GM10248 (cell line): ENCODE measurements at regions not wholly inside any gene's neighbourhood (a gene's known extent, or its start where the extent isn't known, plus 50 kb on each side); places are given as distances from the start of the nearest gene placed in this dataset.

Source experiments
- CTCF ChIA-PET: fragments of 300-600 bp; sonication (Branson Sonifier 250); formaldehyde crosslinking; extraction: SDS; loops from one replicate; lab custom pipeline; 2021; ENCODE audit warnings: antibody characterized with exemption; lab: Yijun Ruan, JAX
- POLR2A ChIA-PET: fragments of 350-650 bp; sonication (Branson Sonifier 250); formaldehyde crosslinking; extraction: SDS; loops from one replicate; lab custom pipeline; 2020; ENCODE audit warnings: antibody characterized with exemption; lab: Yijun Ruan, JAX
- DNase-seq: peaks from one replicate; pipeline ENCODE4 v3.0.0; 2012; ENCODE audit errors: extremely low spot score
- CTCF ChIP-seq: IDR thresholded peaks from 2 replicates; pipeline ENCODE4 v1.5.1; 2012; ENCODE audit warnings: mild to moderate bottlenecking, low read depth; ENCODE audit errors: extremely low read depth, missing control alignments, control extremely low read depth

- DNase-seq: no peak
- TF ChIP-seq CTCF: no peak
- POLR2A ChIA-PET: no interaction called here
- CTCF ChIA-PET: interaction anchor here (1.2 kb wide), 1 partner anchor 213 kb away, joined by 3 read pairs; no protein-coding TSS in a partner anchor
These were observed 287.3 kb upstream of the POU1F1 start for GRCh38 chr3:87563712-87564111.

GRCh38 chr3:87558492-87558891 is 282.1 kb upstream of the POU1F1 start:
- no peak for DNase-seq
- ChIA-PET POLR2A (no interaction called here), CTCF (no interaction called here)
- TF ChIP-seq CTCF: no peak

- no peak for DNase-seq
- ChIA-PET POLR2A (no interaction called here), CTCF (no interaction called here)
- TF ChIP-seq CTCF: no peak
These were observed 278.9 kb upstream of the POU1F1 start for GRCh38 chr3:87555290-87555689.

GRCh38 chr3:87553058-87553457 is 276.7 kb upstream of the POU1F1 start:
- CTCF ChIA-PET: no interaction called here
- no peak for DNase-seq
- TF ChIP-seq CTCF: no peak
- POLR2A ChIA-PET: no interaction called here

- POLR2A ChIA-PET: no interaction called here
- CTCF ChIA-PET: no interaction called here
- no peak for DNase-seq
- TF ChIP-seq CTCF: no peak
These were observed 274.5 kb upstream of the POU1F1 start for GRCh38 chr3:87550892-87551291.

- no peak for DNase-seq
- TF ChIP-seq CTCF: no peak
- POLR2A ChIA-PET: no interaction called here
- CTCF ChIA-PET: no interaction called here
These were observed 272.8 kb upstream of the POU1F1 start for GRCh38 chr3:87549208-87549607.

GRCh38 chr3:87548271-87548670 is 271.9 kb upstream of the POU1F1 start:
- ChIA-PET POLR2A (no interaction called here), CTCF (no interaction called here)
- no peak for TF ChIP-seq CTCF
- no peak for DNase-seq
